Lung microvascular endothelial cell (primary cell): ENCODE measurements at regions not wholly inside any gene's neighbourhood (a gene's known extent, or its start where the extent isn't known, plus 50 kb on each side); places are given as distances from the start of the nearest gene placed in this dataset.

Experiments used
- DNase-seq, 2 donors: peaks; one replicate each; pipeline versions ENCODE4 v3.0.0 to v3.0.0-alpha.2; 2010; ENCODE audit warnings: low read depth in 2 of 2

DNA sequence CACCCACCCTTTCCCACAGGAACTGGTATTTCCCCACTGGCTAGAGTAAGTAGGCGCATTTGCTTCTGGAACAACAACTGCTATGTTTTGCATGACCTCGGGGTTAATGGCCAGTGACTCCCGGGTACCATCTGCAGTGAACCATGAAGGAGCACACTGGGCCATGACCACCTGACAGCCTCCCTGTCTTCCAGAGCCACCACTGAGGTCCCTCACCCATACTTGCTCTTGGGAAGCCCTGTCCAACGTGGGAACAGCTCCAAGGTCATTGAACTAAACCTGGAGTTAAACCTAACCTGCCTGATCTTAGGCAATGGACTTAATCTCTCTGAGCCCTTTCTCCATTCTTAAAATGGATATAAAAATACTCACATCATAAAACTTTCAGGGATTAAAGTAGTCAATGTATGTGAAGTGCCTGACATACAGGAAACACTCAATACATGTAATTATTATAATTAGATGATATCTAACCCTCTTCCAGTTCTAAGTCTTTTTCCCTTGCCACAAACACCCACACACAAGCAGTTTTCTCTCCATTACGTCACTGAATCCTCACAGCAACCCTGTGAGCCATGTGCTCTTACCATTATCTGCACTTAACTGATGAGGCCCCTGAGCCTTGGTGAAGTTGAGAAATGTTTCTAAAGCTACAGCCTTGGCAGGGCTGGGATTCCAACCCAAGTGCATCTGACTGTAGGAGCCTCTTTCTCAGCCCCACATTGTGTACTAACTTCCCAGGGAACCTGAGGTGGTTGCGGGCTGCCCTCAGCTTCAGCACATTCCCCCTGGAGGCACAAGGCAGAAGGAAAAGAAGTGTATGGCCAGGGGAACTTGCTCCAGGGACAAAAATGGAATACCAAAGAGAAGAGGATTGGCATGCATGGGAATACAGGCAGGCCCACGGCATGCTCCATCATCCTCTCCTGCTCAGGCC is 74.5 kb upstream of the NCAM1 start:
- no peak for DNase-seq

DNA sequence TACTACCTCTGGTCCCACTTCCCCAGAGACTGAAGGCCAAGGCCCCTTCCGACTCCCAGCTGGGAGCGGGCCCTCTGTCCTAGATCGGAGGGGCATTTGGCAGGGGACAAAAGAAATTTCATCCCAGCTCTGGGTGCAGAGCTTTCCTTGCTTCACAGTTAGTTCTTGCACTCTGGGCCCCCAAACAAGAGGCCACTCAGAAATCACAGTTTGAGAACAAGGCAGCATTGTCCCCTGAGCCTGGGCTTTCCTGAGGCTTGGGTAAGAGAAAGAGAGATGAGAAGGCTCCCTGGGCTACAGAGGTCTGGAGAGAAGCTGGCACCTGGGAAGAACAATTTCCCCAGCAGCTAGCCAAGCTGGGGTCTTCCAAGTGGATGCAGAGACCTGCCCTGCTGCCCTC is 71.8 kb upstream of the NCAM1 start:
- no peak for DNase-seq

DNA sequence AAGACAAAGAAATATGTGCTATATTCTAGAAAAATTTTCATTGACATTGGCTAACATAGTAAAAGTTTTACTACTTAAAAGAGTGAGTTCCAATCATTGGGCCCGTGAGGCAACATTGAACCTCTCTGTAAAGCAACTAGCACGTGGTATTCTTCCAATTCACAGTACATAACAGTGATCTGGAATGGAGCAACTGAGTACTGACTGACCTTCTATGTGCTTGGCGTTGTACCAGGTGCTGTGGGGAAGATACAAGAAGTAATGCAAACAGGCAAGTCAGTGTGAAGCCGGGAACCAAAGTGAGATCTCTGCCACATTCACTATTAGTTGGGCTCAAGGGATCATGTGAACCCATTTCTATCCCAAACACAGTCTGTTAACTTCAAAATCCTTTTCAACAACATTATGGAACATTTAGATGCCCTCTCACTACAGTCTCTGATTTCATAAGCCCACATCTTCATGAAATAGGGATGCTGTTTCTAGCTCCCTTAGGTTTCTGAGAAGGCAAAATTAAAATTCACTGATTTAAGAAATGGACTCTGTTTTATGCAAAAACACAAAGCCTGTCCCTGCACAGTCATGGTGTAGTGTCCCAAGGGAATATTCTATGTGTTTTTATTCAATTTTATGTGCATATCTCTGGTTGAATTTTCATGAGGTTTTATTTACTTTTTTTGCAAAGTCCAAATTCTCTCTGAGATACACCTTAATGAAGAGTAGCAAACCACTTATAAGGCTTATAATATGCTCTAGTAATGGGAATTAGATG is 61.8 kb upstream of the NCAM1 start:
- no peak for DNase-seq

DNA sequence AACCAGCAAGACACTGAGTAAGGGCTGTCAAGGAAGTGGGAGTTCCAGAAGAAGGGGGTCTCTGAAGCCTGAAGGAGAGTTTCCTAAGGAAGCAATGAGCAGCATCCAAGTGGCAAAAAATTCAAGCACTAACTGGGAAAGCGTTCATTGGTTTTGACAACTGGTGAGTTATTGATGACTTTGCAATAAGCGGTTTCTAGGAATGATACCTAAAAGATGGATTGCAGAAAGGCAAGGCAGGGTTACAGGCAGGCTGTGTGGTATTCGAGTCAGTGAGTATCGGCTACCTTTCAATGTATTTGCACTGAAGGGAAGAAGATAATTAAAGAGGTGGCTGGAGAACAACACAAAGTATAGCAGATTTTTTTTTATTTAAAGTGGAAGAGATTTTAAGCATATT is 59.3 kb upstream of the NCAM1 start:
- no peak for DNase-seq

DNA sequence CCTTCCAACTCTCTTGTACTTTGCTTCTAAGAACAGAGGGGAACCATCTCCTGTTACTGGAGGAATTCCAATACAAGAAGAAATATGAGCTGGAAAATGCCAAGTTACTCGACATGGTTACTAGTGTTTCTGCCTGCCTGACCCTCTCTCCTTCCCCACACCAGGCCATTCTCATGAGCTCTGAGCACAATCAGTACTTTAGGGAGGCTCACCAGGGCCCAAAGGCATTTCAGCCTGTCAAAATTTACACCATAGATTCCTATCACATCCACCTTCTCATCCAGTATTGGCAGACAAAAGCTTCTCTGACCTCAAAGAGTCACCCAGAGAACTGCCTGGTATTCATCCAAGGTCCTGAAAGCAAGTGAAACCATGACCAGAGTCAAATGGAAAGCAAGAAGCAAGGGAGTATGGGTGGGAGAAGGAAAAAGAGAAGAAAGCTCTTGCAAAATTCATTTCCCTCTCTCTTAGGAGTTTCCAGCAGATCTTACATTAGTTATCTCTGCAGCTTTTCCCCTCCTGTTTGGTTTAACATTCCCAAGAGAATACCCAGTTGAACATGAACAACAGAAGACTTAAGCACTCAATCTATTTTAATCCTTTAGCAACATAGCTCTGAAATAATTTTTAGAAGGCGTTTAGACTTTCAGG is 58.7 kb upstream of the NCAM1 start:
- no peak for DNase-seq

DNA sequence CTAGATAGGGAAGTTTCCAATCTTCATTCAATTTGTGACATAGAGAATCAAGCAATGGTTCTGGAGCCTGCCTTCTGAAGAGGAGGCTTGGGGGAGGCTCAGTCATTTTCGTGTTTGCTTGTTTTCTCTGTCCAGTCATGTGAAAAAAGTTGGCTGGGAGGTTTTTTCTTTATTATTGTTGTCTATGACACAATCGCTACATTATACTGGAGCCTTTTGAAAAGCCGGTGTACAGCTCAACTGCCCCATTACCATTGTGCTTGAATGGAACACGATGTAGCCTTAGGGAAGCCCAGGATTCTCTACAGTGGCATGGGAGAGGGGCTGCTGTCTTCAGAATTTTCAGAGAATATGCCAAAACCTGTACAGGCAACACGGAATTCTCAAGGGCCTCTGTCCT is 57.9 kb upstream of the NCAM1 start:
- DNase-seq, result no peak

DNA sequence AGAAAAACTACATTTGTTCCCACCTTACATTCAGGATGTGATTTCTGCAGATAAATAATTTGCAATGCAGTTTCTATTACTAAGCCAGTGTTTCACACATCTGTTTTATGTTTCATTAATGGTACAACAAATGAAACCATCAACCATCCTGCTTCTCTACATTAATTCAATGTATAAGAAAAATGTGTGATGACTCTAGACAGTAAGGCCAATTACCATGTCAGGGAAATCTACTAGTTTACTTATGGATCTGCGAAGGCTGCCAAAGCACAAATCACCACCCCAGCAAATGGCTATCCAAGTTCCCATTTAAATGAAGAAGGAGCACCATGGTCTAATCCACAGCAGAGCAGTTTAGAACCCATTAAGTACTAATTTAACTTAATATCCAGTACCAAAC is 50.1 kb upstream of the NCAM1 start:
- DNase-seq, result no peak
